Astrocyte (in vitro differentiated cells and primary cell): ENCODE measurements at regions not wholly inside any gene's neighbourhood (a gene's known extent, or its start where the extent isn't known, plus 50 kb on each side); places are given as distances from the start of the nearest gene placed in this dataset.
"Not testable (repeated sequence)": the region's sequence is repeated elsewhere in the genome, so short reads cannot be mapped to it uniquely, and the experiment has no call there.

ENCODE experiments used
- DNase-seq: peaks from one replicate; pipeline ENCODE4 v3.0.0-alpha.2; 2010; ENCODE audit warnings: low read depth
- FAIRE-seq: peaks from 2 replicates; lab custom pipeline; 2011; peaks lifted over from hg19 to GRCh38; lab: Jason Lieb, UNC
- H2AFZ ChIP-seq: 2 replicates; pipeline ENCODE4 v1.6.0; 2012; ENCODE audit warnings: low read depth, low read length, inconsistent platforms
- H3K27ac ChIP-seq: 2 replicates; pipeline ENCODE4 v1.5.1; 2011; ENCODE audit warnings: low read depth, low read length, inconsistent platforms
- H3K27me3 ChIP-seq: 2 replicates; pipeline ENCODE4 v1.6.0; 2011; ENCODE audit warnings: low read length, inconsistent platforms; ENCODE audit not compliant: insufficient read depth
- H3K36me3 ChIP-seq: 2 replicates; pipeline ENCODE4 v1.5.1; 2011; ENCODE audit warnings: low read length, inconsistent platforms; ENCODE audit not compliant: insufficient read depth
- H3K4me1 ChIP-seq: 2 replicates; pipeline ENCODE4 v1.5.1; 2011; ENCODE audit warnings: low read length, inconsistent platforms; ENCODE audit not compliant: insufficient read depth
- H3K4me2 ChIP-seq: 2 replicates; pipeline ENCODE4 v1.6.0; 2012; ENCODE audit warnings: low read length, inconsistent platforms
- H3K4me3 ChIP-seq: 2 replicates; pipeline ENCODE4 v1.5.1; 2011; ENCODE audit warnings: low read depth, mild to moderate bottlenecking, low read length, inconsistent platforms; ENCODE audit not compliant: insufficient read depth
- H3K79me2 ChIP-seq: 2 replicates; pipeline ENCODE4 v1.6.0; 2012; ENCODE audit warnings: mild to moderate bottlenecking, low read length, inconsistent platforms; ENCODE audit not compliant: insufficient read depth
- H3K9ac ChIP-seq: 2 replicates; pipeline ENCODE4 v1.6.0; 2012; ENCODE audit warnings: mild to moderate bottlenecking, low read length, inconsistent platforms
- H3K9me3 ChIP-seq: 2 replicates; pipeline ENCODE4 v1.5.1; 2012; ENCODE audit warnings: low read depth, mild to moderate bottlenecking, low read length, inconsistent platforms; ENCODE audit not compliant: insufficient read depth
- H4K20me1 ChIP-seq: 2 replicates; pipeline ENCODE4 v1.6.0; 2012; ENCODE audit warnings: low read length, inconsistent platforms; ENCODE audit not compliant: insufficient read depth
- H3K27ac Mint-ChIP-seq: one replicate; pipeline ENCODE4 v1.8.0; 2021; ENCODE audit warnings: mild to moderate bottlenecking, mixed read lengths; ENCODE audit not compliant: unreplicated experiment
- H3K27me3 Mint-ChIP-seq: one replicate; pipeline ENCODE4 v1.8.0; 2021; ENCODE audit warnings: low read depth, mixed read lengths; ENCODE audit not compliant: unreplicated experiment
- H3K36me3 Mint-ChIP-seq: one replicate; pipeline ENCODE4 v1.8.0; 2021; ENCODE audit warnings: low read depth, mixed read lengths; ENCODE audit not compliant: unreplicated experiment
- H3K4me1 Mint-ChIP-seq: one replicate; pipeline ENCODE4 v1.8.0; 2021; ENCODE audit warnings: low read depth, mixed read lengths; ENCODE audit not compliant: unreplicated experiment
- H3K4me3 Mint-ChIP-seq: one replicate; pipeline ENCODE4 v1.8.0; 2021; ENCODE audit warnings: mild to moderate bottlenecking, moderate library complexity, mixed read lengths; ENCODE audit not compliant: unreplicated experiment
- H3K9me3 Mint-ChIP-seq: one replicate; pipeline ENCODE4 v1.8.0; 2021; ENCODE audit warnings: mild to moderate bottlenecking, mixed read lengths; ENCODE audit not compliant: unreplicated experiment
- CTCF ChIP-seq: IDR thresholded peaks from 2 replicates; pipeline ENCODE4 v1.5.1; 2011; ENCODE audit warnings: low read depth, mild to moderate bottlenecking, inconsistent platforms, low read length, moderate library complexity; ENCODE audit not compliant: insufficient read depth
- EZH2 ChIP-seq: IDR thresholded peaks from 2 replicates; pipeline ENCODE4 v1.6.1; 2012; ENCODE audit warnings: mild to moderate bottlenecking, low read length, inconsistent platforms; ENCODE audit not compliant: insufficient read depth

- H3K27ac Mint-ChIP-seq: no peak overlapping the region
- TF ChIP-seq EZH2: no peak
- TF ChIP-seq CTCF: no peak
- Histone ChIP-seq H3K36me3 (no peaks in the 10 kb centered on the region), H3K79me2 (no peaks in the 10 kb centered on the region), H2AFZ (no peak overlapping the region), H3K4me3 (no peak overlapping the region), H3K4me1 (no peaks in the 10 kb centered on the region), H4K20me1 (no peaks in the 10 kb centered on the region), H3K9ac (no peak overlapping the region), H3K9me3 (no peaks in the 10 kb centered on the region), H3K27ac (no peak overlapping the region), H3K27me3 (peaks cover 10% of the 10 kb centered on the region), H3K4me2 (no peak overlapping the region)
- H3K27me3 Mint-ChIP-seq: peaks cover 39% of the 10 kb centered on the region
- H3K4me1 Mint-ChIP-seq: peaks cover 8% of the 10 kb centered on the region
- peaks cover 2% of the 10 kb centered on the region for H3K9me3 Mint-ChIP-seq
- H3K36me3 Mint-ChIP-seq: no peaks in the 10 kb centered on the region
- FAIRE-seq (no peak), DNase-seq (no peak)
- H3K4me3 Mint-ChIP-seq: no peak overlapping the region
Measured at GRCh38 chr1:38486085-38486484, 373.5 kb downstream of the RRAGC start.

- peaks cover 30% of the 10 kb centered on the region for H3K27me3 Mint-ChIP-seq
- DNase-seq (no peak), FAIRE-seq (no peak)
Measured at GRCh38 chr1:38481871-38482826, 377.4 kb downstream of the RRAGC start.

GRCh38 chr1:38479662-38480061 lies 379.9 kb downstream of the RRAGC start:
- not testable (repeated sequence) for H3K36me3 ChIP-seq, H3K4me3 ChIP-seq, H3K4me2 ChIP-seq, H4K20me1 ChIP-seq, H3K27ac ChIP-seq, H3K9ac ChIP-seq, H3K36me3 Mint-ChIP-seq, H3K27ac Mint-ChIP-seq, H3K9me3 ChIP-seq, H3K4me1 Mint-ChIP-seq, H3K9me3 Mint-ChIP-seq, H3K4me3 Mint-ChIP-seq, H3K27me3 ChIP-seq, DNase-seq, H3K4me1 ChIP-seq, H3K79me2 ChIP-seq, H2AFZ ChIP-seq, FAIRE-seq
- peaks cover 29% of the 10 kb centered on the region for H3K27me3 Mint-ChIP-seq

More at GRCh38 chr1:38481871-38482826, 377.4 kb downstream of the RRAGC start:
- H2AFZ ChIP-seq: no peak overlapping the region
- no peaks in the 10 kb centered on the region for H4K20me1 ChIP-seq
- no peaks in the 10 kb centered on the region for H3K4me1 ChIP-seq
- no peaks in the 10 kb centered on the region for H3K36me3 ChIP-seq
- H3K4me3 Mint-ChIP-seq: no peak overlapping the region
- peaks cover 8% of the 10 kb centered on the region for H3K4me1 Mint-ChIP-seq
- no peaks in the 10 kb centered on the region for H3K79me2 ChIP-seq
- no peak overlapping the region for H3K9ac ChIP-seq
- H3K4me3 ChIP-seq: no peak overlapping the region
- no peaks in the 10 kb centered on the region for H3K9me3 ChIP-seq
- peaks cover 2% of the 10 kb centered on the region for H3K9me3 Mint-ChIP-seq
- TF ChIP-seq CTCF: no peak
- no peak for TF ChIP-seq EZH2
- H3K27me3 ChIP-seq: peaks cover 5% of the 10 kb centered on the region
- no peaks in the 10 kb centered on the region for H3K36me3 Mint-ChIP-seq
- H3K27ac Mint-ChIP-seq: no peak overlapping the region
- H3K27ac ChIP-seq: no peak overlapping the region
- H3K4me2 ChIP-seq: no peak overlapping the region
